ENCODE measurements at regions not wholly inside any gene's neighbourhood (a gene's known extent, or its start where the extent isn't known, plus 50 kb on each side); places are given as distances from the start of the nearest gene placed in this dataset.
A peak's percentile ranks its signal among the peaks of the same experiment; 100 is the strongest.

DNA sequence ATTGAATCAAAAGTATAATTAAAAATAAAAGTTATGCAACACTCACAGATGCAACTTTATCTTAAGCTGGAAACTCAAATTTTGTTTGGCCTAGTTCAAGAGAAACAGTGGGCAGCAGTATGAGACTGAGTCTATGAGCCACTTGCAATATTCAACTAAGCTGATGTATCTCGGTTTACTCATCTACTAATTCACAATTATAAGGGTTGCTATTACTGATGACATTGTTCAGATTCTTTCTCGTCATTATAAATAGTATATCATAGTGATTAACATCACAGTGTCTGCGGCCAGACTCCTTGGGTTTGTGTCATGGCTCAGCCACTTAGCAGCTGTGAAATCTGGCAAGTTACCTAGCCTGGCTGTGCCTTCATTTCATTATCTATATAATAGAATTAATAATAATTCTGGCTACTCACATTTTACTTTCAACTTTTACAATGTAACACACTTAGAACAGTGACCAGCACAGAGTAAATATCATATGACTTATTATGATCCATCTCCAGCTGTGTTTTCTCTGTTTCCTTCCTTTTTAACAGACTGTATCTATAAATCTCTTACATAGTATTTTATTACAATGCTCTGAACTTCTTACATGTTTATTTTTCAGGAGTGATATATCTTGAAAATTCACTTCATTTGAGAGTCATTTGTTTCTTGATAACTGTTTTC lies 194.3 kb upstream of the RGS18 start:
- Mint-ChIP-seq H3K9me3 (ENCODE audit: low read depth, unreplicated experiment) (no peaks in the 10 kb centered on the region), H3K27ac (ENCODE audit: unreplicated experiment) (peak overlapping the region; percentile 37), H3K36me3 (ENCODE audit: insufficient read depth, unreplicated experiment) (no peaks in the 10 kb centered on the region), H3K4me3 (ENCODE audit: low read depth, unreplicated experiment) (no peak overlapping the region), H3K27me3 (ENCODE audit: unreplicated experiment) (no peaks in the 10 kb centered on the region), H3K4me1 (ENCODE audit: low read depth, unreplicated experiment) (peaks cover 18% of the 10 kb centered on the region)
- BruUV-seq (replicated peaks): no TSS peak
- CTCF ChIA-PET: interaction anchor here (0.7 kb wide), 1 partner anchor 492 kb away, joined by 3 read pairs; no protein-coding TSS in a partner anchor
- intact Hi-C loops (cut with micrococcal nuclease; ENCODE audit: unreplicated experiment): no loop called here
- TF ChIP-seq, protein P1, sequence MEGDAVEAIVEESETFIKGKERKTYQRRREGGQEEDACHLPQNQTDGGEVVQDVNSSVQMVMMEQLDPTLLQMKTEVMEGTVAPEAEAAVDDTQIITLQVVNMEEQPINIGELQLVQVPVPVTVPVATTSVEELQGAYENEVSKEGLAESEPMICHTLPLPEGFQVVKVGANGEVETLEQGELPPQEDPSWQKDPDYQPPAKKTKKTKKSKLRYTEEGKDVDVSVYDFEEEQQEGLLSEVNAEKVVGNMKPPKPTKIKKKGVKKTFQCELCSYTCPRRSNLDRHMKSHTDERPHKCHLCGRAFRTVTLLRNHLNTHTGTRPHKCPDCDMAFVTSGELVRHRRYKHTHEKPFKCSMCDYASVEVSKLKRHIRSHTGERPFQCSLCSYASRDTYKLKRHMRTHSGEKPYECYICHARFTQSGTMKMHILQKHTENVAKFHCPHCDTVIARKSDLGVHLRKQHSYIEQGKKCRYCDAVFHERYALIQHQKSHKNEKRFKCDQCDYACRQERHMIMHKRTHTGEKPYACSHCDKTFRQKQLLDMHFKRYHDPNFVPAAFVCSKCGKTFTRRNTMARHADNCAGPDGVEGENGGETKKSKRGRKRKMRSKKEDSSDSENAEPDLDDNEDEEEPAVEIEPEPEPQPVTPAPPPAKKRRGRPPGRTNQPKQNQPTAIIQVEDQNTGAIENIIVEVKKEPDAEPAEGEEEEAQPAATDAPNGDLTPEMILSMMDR (IDR thresholded peaks at IDR 0.05; ENCODE audit: unreplicated experiment): no peak
- DNase-seq: no peak

DNA sequence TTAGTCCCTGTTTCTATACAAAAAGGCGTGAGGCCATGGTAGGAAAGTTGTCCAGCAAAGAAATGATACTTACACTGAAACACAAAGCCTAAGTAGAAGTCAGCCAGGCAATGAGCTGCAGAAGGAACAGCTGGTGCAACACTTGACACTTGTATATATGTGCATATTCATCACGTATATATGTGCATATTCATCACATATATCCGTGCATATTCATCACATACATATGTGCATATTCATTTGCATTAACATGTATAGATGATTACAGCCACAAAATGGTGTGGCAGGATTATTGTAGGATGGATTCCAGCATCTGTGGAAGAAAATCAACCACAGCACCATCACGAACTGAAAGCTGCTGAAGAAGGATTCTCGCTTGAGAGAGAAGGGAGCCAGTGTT lies 189.0 kb upstream of the RGS18 start:
- TF ChIP-seq, protein P1 (IDR thresholded peaks at IDR 0.05; ENCODE audit: unreplicated experiment): no peak
- H3K4me3 Mint-ChIP-seq (ENCODE audit: low read depth, unreplicated experiment): no peak overlapping the region
- no peak overlapping the region for H3K27ac Mint-ChIP-seq (ENCODE audit: unreplicated experiment)
- CTCF ChIA-PET: no interaction called here
- peaks cover 4% of the 10 kb centered on the region for H3K9me3 Mint-ChIP-seq (ENCODE audit: low read depth, unreplicated experiment)
- H3K36me3 Mint-ChIP-seq (ENCODE audit: insufficient read depth, unreplicated experiment): no peaks in the 10 kb centered on the region
- DNase-seq: no peak
- H3K4me1 Mint-ChIP-seq (ENCODE audit: low read depth, unreplicated experiment): no peaks in the 10 kb centered on the region
- intact Hi-C loops (cut with micrococcal nuclease; ENCODE audit: unreplicated experiment): no loop called here
- BruUV-seq (replicated peaks): no TSS peak
- H3K27me3 Mint-ChIP-seq (ENCODE audit: unreplicated experiment): no peaks in the 10 kb centered on the region

DNA sequence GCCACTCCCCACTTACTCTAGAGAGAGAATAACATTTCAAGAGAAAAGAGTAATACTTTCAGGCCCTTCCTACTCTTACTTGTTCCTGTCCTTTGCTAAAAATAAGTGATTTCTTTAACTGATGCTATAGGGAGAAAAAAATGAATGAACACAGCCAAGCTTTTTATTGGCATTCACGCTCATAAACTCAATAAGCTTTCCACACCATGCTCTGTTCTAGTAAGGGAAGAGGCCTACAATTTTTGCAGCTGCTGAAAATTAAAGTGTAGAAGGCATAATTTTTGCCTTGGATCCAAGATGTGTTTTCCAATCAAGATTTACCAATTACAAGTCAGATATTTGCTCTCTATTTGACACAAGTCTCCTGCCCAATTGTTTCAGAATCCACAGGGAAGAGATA lies 188.1 kb upstream of the RGS18 start:
- Mint-ChIP-seq H3K36me3 (ENCODE audit: insufficient read depth, unreplicated experiment) (no peaks in the 10 kb centered on the region), H3K4me3 (ENCODE audit: low read depth, unreplicated experiment) (no peak overlapping the region), H3K27me3 (ENCODE audit: unreplicated experiment) (no peaks in the 10 kb centered on the region), H3K27ac (ENCODE audit: unreplicated experiment) (no peak overlapping the region), H3K4me1 (ENCODE audit: low read depth, unreplicated experiment) (no peaks in the 10 kb centered on the region), H3K9me3 (ENCODE audit: low read depth, unreplicated experiment) (peaks cover 9% of the 10 kb centered on the region)
- TF ChIP-seq, protein P1 (IDR thresholded peaks at IDR 0.05; ENCODE audit: unreplicated experiment): no peak
- CTCF ChIA-PET: no interaction called here
- no peak for DNase-seq
- BruUV-seq (replicated peaks): no TSS peak
- intact Hi-C loops (cut with micrococcal nuclease; ENCODE audit: unreplicated experiment): no loop called here

DNA sequence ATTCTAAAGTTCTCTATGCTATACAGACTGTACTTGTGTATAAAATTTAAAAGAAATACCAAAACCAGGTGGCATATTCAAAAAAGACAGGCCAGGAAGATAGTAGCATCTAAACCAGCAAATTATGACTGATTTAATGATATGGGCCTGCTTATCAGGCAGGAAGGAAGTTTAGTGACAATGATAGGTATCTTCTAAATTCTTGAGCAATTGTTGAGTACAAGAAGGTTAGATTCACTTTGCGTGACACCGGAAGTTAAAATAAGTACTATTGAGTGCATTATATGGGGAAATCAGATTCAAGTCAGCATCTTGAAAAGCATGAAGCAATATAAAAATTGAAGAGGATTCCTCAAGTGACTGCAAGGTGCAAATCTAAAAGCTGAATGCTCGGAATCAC lies 186.8 kb upstream of the RGS18 start:
- Mint-ChIP-seq H3K4me3 (ENCODE audit: low read depth, unreplicated experiment) (no peak overlapping the region), H3K9me3 (ENCODE audit: low read depth, unreplicated experiment) (peaks cover 9% of the 10 kb centered on the region), H3K36me3 (ENCODE audit: insufficient read depth, unreplicated experiment) (no peaks in the 10 kb centered on the region), H3K27me3 (ENCODE audit: unreplicated experiment) (no peaks in the 10 kb centered on the region), H3K27ac (ENCODE audit: unreplicated experiment) (no peak overlapping the region), H3K4me1 (ENCODE audit: low read depth, unreplicated experiment) (no peaks in the 10 kb centered on the region)
- BruUV-seq (replicated peaks): no TSS peak
- CTCF ChIA-PET: no interaction called here
- intact Hi-C loops (cut with micrococcal nuclease; ENCODE audit: unreplicated experiment): no loop called here
- TF ChIP-seq, protein P1 (IDR thresholded peaks at IDR 0.05; ENCODE audit: unreplicated experiment): no peak
- DNase-seq: no peak

Data from Calu3 (cell line).